HG02943 (cell line): ENCODE measurements at regions not wholly inside any gene's neighbourhood (a gene's known extent, or its start where the extent isn't known, plus 50 kb on each side); places are given as distances from the start of the nearest gene placed in this dataset.

Experiments used
- ATAC-seq: cut with Tn5 transposase; IDR thresholded peaks from one replicate; pipeline ENCODE4 v1.9.1; 2021; ENCODE audit warnings: mild to moderate bottlenecking, low read depth, moderate library complexity; ENCODE audit not compliant: unreplicated experiment

DNA sequence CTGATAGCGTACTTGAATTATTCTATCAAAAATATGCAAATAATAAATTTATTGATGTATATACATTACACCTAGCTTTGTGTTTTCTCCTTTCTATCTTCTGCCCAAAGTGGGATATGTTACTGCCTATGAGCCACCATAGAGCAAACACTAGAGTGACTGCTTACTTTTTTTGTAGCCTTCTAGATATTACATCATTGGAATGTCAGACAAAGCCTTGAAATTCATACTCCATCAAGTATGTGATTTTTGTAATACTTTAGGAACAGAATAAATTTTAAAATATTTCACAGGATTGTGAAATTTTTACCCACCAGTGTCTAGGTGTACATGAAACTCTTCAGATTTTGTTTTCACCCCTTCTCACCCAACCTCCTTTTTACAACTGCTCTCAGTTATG lies 787.6 kb downstream of the USP25 start:
- no peak for ATAC-seq

DNA sequence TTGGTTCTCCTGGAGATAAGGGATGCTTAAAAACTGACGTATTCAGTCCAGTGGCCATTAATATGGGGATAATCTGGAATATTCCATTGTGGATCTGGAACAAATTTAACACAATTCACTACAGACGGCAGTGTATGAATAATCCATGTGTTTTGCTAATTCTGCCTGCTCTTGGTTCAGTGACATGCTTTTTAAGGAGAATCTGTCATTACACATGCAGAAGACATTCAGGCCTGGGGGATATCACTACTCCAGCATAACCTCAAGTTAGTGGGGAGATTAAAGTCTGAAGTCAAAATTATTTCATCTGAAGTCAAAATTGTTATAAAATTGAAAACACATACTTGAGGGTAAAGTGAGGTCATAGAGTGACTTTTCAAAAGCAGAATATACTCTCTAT lies 789.3 kb downstream of the USP25 start:
- ATAC-seq: no peak

- ATAC-seq: no peak
Observed at GRCh38 chr21:16519644-16520043, 789.9 kb downstream of the USP25 start.

GRCh38 chr21:16522548-16522947 lies 792.8 kb downstream of the USP25 start:
- ATAC-seq: no peak

- no peak for ATAC-seq
Observed at GRCh38 chr21:16530656-16531055, 800.9 kb downstream of the USP25 start.

- ATAC-seq: no peak
Observed at GRCh38 chr21:16532840-16533239, 803.1 kb downstream of the USP25 start.

DNA sequence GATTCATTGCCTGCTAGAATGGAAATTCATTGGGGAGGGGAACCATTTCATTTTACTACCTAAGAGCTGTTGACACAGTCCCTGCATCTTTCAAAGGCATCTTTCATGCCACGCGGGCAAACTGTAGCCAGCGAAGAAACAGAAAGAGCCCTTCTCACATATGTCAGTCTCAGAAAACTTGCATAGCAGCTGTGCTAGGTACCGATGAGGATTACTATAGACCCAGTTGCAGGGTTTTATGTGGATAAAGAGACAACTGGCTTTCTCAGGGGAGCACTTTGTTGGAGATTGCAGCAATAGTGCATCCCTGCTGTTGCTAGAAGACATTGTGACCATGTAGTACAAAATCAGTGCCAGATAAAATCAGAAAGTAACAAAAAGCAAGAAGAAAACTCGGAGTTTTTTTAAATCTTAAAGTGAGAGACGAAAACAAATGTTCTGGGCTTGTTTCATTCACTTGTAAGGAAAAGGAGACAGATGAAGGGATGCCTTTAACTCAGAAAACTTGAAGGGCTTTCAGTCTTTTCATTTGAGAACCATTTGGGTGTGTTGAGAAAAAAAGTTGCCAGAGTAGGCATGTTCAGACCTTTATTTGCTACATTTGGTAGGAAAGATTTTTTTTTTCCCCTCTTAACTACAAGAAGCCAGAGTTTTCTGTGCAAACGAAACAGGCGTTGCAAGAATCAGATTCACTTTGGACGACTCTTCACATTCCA lies 804.1 kb downstream of the USP25 start:
- ATAC-seq: no peak

GRCh38 chr21:16534408-16535101 lies 804.8 kb downstream of the USP25 start:
- ATAC-seq: no peak

DNA sequence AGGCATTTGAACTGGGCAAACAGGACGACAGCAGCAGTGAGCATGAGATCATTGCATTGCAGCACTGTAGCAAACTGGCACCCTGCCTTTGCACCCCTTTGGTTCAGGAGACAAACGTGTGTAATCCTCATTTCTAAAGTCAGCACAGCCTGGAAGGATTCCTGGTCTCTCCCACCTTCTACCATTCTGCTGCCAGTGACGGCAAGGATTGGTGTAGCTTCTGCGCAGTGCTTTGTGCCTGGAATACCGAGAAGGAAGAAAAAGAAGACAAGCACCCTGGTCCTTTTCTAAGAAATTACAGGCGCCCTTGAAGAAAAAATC lies 805.3 kb downstream of the USP25 start:
- no peak for ATAC-seq

DNA sequence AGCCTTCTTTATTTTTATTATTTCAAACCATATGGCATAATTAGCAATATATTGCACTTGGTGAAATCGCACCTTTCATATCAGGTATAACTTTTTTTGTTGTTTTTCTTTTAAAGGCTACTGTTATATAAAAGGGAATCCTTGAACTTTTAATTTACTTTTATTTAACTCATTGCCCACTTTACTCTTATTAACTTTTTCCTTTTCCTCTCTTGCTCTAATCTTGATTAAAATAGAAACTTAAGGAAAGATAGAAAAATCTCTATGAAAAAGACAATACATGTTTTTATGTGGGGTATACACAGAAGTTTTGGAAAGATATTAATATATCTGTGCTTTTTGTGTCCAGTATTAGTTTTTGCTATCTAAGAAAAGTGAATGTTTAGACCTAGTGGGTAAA lies 805.8 kb downstream of the USP25 start:
- no peak for ATAC-seq

DNA sequence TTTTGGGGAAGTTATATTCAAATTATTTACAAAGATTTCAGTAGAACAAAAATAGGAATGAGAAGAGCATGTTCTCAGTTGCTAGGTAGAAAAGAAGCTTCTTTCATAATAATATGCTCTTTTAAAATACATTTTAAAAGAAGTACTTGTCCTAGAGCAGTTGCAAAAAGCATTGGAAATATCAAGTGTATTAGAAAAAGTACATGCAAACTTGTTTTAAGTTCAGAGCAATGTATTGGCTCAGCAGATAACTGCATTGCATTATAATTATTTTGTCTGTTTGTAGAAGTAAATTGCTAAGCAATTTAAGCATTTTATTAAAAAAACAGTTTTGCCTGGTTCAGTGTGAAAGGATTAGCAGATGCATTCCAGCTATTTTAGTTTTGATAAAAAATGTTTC lies 806.4 kb downstream of the USP25 start:
- ATAC-seq: no peak

- no peak for ATAC-seq
Observed at GRCh38 chr21:16536643-16537434, 807.1 kb downstream of the USP25 start.

GRCh38 chr21:16537501-16537900 lies 807.7 kb downstream of the USP25 start:
- no peak for ATAC-seq

DNA sequence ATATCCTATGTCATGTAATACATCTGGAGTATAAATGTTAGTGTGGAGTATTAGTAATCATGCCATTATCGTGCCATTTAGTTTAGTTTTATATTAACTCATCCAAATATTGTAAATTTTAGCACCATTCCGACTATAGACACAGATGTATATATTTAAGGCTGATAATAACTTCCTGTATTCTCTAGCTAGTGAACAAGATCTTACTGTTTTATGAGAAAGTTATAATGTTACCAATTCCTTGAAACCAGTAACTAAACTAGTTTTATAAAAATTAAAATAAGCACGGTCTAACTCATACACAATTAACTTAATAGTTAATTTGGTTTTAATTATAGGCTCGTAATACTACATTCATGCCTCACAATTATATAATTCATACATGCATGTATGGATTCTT lies 808.6 kb downstream of the USP25 start:
- no peak for ATAC-seq

- ATAC-seq: no peak
Observed at GRCh38 chr21:16538936-16539440, 809.2 kb downstream of the USP25 start.

DNA sequence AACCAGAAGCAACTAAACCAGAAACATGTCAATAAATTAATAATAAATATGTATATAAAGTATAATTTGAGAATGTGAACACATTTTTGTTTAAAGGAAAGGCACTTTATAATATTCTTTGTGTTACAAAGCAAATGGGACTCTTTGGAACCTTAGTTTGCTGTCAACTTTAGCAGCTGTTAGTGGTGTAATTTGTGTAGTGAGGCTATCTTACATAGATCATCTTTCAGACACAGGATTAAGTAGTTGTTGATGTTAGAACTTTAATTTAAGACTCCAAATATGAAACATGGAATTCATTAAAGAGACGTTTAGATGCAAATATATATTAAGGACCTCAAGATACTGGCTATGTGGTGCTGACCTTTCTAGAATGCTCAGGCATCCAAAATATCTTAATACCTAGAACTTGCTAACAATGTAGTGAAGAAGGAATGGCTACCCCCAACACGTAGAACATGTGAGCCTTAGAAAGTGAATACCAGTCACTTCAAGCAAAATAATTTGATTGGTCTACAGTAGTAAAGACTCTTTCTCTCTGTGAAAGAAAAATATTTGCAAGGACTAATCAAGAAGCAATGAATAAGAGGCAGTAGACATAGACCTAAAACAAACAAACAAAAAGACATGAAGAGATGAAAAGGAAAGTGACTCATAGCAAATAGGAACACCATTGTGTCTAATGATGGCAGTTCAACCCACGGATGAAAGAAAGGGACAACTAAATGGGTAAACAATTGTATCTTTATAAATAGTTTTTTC lies 811.4 kb downstream of the USP25 start:
- no peak for ATAC-seq

- ATAC-seq: no peak
Observed at GRCh38 chr21:16550118-16550517, 820.3 kb downstream of the USP25 start.

GRCh38 chr21:16550917-16551741 lies 821.3 kb downstream of the USP25 start:
- ATAC-seq: no peak

GRCh38 chr21:16552880-16553279 lies 823.1 kb downstream of the USP25 start:
- no peak for ATAC-seq

DNA sequence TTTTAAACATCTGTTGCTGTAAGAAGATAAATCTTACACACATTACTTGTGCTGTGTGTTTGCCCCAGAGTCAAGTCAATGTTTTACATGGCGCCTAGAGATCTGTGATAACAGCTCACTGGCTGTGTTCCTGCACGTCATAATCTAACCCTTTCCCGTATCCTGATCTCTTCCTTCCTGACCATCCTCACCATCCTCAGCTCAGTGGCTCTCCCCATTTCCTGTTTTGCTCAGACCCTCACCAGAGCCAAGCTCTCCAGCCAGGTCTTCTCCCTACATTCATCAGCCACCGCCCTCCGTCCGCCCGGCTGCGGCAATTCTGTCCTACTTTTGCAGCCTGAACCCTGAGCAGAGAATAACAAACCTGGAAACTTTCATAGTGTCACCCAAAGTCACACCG lies 824.7 kb downstream of the USP25 start:
- ATAC-seq: no peak
